HG03139 (cell line): ENCODE measurements at regions not wholly inside any gene's neighbourhood (a gene's known extent, or its start where the extent isn't known, plus 50 kb on each side); places are given as distances from the start of the nearest gene placed in this dataset.
"Not testable (repeated sequence)": the region's sequence is repeated elsewhere in the genome, so short reads cannot be mapped to it uniquely, and the experiment has no call there.

Source experiments
- ATAC-seq: cut with Tn5 transposase; IDR thresholded peaks from one replicate; pipeline ENCODE4 v1.9.1; 2021; ENCODE audit not compliant: unreplicated experiment

- no peak for ATAC-seq
Observed at GRCh38 chr7:42573881-42574672, 337.1 kb upstream of the GLI3 start.

DNA sequence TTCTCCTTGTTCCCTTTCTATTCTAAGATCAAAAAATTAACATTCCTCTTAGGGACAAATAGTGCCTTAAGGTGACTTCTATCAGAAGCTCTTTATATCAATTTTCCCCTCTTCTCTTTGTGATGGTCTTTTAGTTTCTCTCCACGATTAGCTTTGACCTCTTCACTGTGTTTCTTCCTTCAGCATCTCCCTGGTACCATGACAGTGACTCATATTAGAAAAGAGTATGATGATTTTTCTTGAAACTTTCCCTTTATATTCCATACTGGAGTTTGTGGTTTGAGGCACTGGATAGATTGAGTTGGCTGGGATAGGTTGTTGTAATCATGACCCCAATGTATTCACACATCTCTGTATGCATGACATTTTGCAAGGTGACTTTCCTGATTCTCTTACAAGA is 335.6 kb upstream of the GLI3 start:
- ATAC-seq: no peak

DNA sequence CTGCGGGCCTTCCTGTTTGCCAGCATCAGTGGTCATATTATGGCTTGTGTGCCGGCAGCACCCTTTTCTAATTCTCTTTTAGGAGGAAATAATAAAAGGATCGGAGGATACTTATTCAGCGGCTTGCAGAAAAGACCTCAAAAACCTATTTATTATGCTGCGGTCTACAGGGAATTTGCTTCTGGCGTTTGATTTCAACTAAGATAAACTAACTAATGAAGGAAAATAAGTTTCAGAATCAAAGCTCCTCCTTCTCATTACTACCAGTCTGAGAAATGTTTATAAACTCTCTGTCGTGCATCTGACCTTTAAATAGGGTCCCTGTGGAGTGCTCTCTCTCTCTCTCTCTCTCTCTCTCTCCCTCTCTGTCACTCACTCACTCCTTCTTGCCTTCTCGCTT is 335.0 kb upstream of the GLI3 start:
- no peak for ATAC-seq

- ATAC-seq: no peak
Observed at GRCh38 chr7:42570944-42571343, 333.9 kb upstream of the GLI3 start.

GRCh38 chr7:42567051-42567450 is 330.0 kb upstream of the GLI3 start:
- no peak for ATAC-seq

GRCh38 chr7:42561797-42562196 is 324.8 kb upstream of the GLI3 start:
- ATAC-seq: no peak

- ATAC-seq: no peak
Observed at GRCh38 chr7:42560866-42561265, 323.9 kb upstream of the GLI3 start.

GRCh38 chr7:42554932-42555331 is 317.9 kb upstream of the GLI3 start:
- not testable (repeated sequence) for ATAC-seq

GRCh38 chr7:42552227-42552626 is 315.2 kb upstream of the GLI3 start:
- no peak for ATAC-seq

- no peak for ATAC-seq
Observed at GRCh38 chr7:42550706-42551470, 313.9 kb upstream of the GLI3 start.

GRCh38 chr7:42549866-42550485 is 313.0 kb upstream of the GLI3 start:
- ATAC-seq: no peak

GRCh38 chr7:42548816-42549611 is 312.0 kb upstream of the GLI3 start:
- ATAC-seq: no peak

GRCh38 chr7:42545049-42545724 is 308.2 kb upstream of the GLI3 start:
- ATAC-seq: no peak

DNA sequence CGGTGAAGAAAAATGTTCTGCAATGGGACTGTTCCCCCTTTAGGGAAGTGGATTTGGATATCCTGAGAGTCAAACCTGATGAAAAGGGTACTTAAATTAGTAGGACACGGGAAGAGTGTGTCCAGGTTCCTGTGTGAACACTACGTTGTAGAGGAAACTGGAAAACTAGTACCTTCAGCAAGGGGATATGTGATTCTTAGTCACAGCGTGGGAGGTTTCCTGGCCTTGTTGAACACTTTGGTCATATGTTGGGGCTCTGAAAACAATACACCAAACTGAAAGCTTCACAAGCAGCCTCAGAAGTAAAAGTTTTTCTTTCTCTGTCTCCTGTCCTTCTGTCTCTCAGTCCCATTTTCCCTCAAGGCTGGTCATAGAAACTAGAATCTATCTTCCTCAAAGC is 306.9 kb upstream of the GLI3 start:
- no peak for ATAC-seq

GRCh38 chr7:42542446-42542845 is 305.4 kb upstream of the GLI3 start:
- not testable (repeated sequence) for ATAC-seq

DNA sequence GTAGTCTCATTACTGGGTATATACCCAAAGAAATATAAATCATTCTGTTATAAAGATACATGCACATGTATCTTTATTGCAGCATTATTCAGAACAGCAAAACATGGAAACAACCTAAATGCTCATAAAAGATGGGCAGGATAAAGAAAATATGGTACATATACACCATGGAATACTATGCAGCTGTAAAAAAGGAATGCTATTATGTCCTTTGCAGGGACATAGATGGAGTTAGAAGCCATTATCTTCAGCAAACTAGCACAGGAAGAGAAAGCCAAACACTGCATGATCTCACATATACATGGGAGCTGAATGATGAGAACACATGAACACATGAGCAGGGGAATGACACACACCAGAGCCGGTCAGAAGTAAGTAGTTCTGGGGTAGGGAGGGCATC is 297.4 kb upstream of the GLI3 start:
- no peak for ATAC-seq

DNA sequence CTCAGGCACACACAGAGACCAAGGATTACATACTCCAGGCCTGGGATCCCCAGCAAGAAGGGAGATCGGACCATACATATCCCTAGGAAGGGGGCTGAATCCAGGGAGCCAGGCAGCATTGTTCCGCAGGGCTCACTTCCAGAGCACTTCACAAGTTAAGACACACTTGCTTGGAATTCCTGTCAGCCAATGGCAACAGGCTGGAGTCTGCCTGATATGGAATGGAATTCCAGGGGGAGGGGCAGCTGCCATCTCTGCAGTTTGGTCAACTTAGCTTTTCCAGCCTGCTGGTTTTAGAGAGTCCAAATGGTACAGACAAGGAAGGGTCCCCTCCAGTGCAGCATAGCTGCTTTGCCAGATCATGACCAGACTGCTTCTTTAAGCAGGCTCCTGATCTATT is 290.0 kb upstream of the GLI3 start:
- no peak for ATAC-seq

GRCh38 chr7:42522227-42522991 is 285.4 kb upstream of the GLI3 start:
- no peak for ATAC-seq

DNA sequence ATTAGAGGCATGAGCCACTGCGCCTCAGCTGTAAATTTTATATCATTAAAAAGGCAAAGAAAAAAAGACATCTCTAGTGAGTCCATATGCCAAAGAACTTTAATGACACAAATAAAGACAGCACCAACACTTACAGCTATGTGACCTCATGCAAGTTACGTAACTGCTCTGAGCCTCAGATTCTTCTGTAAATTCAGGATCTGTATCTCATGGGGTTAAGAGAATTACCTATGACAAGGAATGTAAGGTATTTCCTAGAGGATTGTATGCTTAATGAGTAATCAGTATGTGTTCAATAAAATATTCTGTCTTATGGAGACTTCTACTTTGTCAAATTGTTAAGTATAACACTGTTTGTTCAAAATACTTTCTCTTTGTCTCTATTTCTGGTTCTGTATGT is 274.0 kb upstream of the GLI3 start:
- no peak for ATAC-seq

- ATAC-seq: no peak
Observed at GRCh38 chr7:42506097-42506496, 269.1 kb upstream of the GLI3 start.
